GM12875 (cell line): ENCODE measurements at regions not wholly inside any gene's neighbourhood (a gene's known extent, or its start where the extent isn't known, plus 50 kb on each side); places are given as distances from the start of the nearest gene placed in this dataset.

Experiments used
- H3K4me3 ChIP-seq: one replicate; pipeline ENCODE4 v1.5.1; 2011; ENCODE audit warnings: low read depth, low read length, control low read depth
- TF ChIP-seq, protein P1 (sequence below): IDR thresholded peaks from 2 replicates; pipeline ENCODE4 v1.5.1; 2011; ENCODE audit warnings: low read depth, mild to moderate bottlenecking, control low read depth, inconsistent platforms, low read length, moderate library complexity, borderline replicate concordance; ENCODE audit not compliant: insufficient read depth

DNA sequence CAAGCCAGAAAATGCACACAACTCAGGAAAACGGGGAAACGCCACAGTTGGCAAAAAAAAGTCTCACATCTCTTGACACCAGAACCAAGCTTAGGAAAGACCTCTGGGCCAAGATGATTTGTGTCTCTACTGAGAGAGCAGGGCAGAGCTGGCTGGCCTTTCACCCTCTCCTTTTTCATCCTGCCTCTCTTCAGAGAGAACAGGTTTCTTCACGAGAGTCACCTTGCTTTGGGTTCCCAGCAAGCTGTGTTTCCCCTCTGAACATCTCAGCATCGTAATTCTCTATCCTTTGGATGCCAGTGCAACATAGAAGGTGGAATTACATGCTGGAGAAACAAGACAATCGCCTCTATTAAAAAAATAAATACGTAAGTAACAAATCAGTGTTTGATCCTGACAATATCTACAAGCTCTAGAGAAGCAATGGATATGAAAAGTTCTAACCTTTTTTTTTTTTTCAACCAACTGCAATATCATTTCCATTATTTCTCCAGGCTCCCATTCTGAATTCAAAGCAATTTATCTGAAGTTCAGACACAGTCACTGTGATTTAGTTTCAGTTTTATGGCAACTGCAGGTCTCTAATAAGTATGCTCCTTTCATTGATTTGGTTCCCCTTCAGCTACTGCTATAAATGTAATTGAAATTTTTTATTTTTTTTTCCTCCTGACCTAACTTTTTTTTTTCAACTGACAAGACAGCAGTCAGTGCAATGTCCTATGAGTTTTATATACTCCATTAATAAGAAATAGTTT, 708.6 kb downstream of the DTWD2 start:
- TF ChIP-seq, protein P1, sequence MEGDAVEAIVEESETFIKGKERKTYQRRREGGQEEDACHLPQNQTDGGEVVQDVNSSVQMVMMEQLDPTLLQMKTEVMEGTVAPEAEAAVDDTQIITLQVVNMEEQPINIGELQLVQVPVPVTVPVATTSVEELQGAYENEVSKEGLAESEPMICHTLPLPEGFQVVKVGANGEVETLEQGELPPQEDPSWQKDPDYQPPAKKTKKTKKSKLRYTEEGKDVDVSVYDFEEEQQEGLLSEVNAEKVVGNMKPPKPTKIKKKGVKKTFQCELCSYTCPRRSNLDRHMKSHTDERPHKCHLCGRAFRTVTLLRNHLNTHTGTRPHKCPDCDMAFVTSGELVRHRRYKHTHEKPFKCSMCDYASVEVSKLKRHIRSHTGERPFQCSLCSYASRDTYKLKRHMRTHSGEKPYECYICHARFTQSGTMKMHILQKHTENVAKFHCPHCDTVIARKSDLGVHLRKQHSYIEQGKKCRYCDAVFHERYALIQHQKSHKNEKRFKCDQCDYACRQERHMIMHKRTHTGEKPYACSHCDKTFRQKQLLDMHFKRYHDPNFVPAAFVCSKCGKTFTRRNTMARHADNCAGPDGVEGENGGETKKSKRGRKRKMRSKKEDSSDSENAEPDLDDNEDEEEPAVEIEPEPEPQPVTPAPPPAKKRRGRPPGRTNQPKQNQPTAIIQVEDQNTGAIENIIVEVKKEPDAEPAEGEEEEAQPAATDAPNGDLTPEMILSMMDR, result no peak
- H3K4me3 ChIP-seq, result no peak overlapping the region

DNA sequence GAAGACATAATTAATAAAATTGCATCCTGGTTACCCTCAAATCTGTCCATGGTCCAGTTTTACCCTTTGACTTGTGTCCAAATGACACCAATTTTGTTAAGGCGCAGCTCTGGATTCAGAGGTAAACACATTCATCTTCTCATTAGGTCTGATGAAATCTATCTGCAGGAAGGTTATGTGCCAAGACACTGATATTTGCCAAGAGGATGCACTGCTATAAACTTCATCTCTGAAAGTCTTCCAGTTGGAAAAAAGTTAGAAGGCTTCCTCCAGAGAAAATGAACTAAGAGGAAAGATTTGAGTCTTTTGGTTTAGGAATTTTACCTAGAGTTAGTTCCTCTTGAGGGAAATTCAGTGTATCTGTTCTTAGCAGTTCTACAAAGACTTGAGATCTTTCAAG, 717.8 kb downstream of the DTWD2 start:
- no peak overlapping the region for H3K4me3 ChIP-seq
- TF ChIP-seq, protein P1, result no peak

DNA sequence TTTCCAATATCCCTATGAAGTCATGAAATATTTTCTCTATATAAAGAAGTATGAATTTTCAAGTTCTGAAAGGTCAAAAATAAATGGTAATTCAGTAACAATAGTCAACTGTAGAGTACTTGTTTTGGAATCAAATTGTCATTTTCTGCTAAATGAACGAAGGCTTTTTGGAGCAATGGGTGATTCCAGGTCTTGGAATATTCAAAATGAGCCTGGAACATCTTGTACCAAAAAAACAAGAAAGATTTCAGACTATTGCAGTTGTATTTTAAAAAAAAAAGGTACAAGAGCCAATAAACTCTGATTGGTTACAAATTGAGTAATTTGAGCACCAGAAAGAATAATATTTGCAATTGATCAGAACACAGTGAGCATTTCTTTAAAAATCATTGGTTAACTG, 730.1 kb downstream of the DTWD2 start:
- H3K4me3 ChIP-seq, result no peak overlapping the region
- TF ChIP-seq, protein P1, result no peak

DNA sequence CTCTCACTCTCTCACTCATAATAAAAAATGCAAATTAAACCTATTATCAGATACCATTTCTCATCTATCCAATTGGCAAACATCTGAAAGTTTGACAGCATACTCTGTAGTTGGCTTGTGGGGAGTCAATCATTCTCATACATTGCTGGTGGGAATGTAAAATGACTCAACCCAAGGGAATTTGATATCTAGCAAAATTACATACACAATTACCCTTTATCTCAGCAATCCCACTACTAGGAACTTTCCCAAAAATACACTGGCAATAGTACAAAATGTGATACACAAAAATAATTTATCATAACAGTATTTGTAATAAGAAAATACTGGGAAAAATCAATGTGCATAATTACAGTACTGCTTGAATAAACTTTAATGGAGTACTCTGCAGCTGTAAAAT, 731.3 kb downstream of the DTWD2 start:
- H3K4me3 ChIP-seq, result no peak overlapping the region
- TF ChIP-seq, protein P1, result no peak

DNA sequence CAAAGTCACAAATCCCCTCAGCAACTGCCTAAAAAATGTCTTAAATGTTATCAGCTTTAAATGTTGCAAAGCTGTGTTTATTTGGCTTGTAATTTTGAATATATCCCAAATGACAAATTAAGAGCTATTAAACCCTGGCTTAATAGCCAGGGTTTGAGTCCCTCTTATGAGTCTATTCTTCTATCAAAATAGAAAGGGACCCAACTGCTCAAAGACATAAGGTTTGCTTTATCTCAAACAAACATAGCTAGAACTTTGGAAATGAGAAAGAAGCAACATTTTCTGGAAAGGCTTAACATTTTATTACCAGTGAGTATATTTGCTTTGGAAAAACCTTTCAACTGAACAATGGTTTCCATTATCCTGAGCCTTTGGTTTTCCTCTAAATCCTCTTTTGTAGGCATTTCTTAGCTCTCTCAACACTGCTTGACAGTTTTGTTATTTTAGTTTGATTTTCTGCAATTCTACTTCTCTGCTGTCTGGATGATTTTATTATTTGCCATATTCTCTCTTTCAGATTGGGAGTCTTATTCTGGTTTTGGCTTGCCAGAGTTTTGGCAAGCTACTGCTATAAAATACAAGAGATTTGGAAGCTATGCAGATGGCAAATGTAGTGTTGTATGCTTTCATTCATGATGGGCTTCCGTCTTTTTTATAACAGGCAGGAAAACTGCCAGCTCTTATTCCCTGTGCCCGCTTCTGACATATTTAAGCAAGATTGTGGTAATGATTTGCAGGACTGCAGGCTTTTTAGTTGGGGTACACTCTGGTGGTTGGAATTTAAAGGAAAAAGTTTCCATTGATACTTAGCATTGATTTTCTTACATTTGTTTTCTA, 734.9 kb downstream of the DTWD2 start:
- TF ChIP-seq, protein P1, result no peak
- H3K4me3 ChIP-seq, result no peak overlapping the region

DNA sequence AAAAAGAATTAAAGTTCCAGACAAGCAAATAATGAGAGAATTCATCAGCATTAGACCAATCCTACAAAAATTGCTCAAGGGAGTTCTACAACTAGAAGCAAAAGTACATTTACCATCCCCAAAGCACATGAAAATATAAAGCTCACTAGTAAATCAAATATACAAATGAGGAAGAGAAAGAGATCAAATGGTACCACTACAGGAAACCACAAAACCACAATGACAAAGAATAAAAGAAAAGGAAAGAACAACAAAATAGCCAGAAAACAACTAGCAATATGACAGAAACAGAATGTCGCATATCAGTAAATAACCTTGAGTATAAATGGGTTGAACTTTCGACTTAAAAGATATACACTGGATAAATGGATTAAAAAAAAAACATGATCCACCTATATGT, 739.0 kb downstream of the DTWD2 start:
- no peak overlapping the region for H3K4me3 ChIP-seq
- TF ChIP-seq, protein P1, result no peak
